ENCODE measurements at regions not wholly inside any gene's neighbourhood (a gene's known extent, or its start where the extent isn't known, plus 50 kb on each side); places are given as distances from the start of the nearest gene placed in this dataset.
"Not testable (repeated sequence)": the region's sequence is repeated elsewhere in the genome, so short reads cannot be mapped to it uniquely, and the experiment has no call there.

DNA sequence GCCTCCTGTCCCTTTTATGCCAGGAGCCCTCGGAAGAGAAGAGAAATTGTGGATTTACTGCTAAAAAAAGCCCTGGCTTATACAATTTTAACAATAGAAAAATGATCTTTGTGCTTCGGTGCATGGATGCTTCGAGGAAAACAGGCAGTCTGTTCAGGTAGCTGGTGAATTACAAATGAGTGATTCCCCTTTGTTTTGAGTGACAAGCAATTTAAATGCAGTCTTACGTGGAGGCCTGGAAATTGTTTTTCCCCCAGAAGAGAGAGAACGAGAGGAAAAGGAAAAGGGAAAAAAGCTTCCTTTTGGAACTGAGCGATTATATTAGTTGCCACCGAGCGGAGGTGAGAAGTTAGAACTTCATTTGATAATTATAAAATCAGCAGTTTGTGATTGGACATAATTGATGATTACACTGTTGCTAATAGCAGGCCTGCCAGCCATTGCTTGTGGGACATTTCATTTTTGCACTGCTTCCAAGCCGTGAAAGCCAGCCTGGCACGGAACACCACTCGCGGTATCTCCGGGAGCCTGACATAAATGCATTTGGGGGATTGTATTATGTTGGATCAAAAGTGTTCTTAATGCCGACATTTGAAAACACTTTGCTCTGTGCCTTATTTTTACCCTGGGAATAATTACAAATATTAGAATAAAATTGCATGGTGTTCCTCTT is 117.7 kb downstream of the PHETA1 start:
- DNase-seq (ENCODE audit: low spot score), result no peak
- intact Hi-C loops (cut with DNase I), result no loop called here
- ATAC-seq, result no peak

DNA sequence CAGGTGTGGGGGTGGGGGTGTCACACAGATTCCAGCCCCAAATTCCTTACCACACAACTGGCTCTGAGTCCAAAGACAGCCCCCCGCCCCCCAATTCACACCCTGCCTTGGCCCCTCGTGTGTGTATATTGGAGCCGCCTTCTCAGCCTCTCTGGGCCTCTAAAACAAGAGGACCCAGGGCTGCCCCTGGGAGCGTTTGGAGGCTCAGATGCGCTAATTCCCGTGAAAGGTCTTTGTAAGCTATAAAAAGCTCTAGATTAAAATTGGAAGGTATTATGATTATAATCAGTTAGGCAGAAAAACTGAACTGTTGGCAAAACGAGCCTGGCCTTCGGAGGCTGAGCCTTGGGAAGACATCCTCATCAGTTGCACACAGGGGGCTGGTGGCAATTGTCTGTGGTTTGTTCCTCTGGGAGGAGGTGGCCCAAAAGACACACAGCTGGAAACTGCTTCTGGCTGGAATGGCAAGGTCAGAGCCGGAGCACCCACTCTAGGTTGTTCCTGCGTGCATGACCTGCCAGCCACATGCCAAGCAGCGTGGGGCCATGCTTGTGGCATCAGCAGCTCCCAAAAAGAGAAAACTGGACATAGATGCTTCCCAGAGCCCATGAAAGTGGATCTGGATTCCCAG is 118.5 kb downstream of the PHETA1 start:
- intact Hi-C loops (cut with DNase I), result no loop called here
- no peak for ATAC-seq

DNA sequence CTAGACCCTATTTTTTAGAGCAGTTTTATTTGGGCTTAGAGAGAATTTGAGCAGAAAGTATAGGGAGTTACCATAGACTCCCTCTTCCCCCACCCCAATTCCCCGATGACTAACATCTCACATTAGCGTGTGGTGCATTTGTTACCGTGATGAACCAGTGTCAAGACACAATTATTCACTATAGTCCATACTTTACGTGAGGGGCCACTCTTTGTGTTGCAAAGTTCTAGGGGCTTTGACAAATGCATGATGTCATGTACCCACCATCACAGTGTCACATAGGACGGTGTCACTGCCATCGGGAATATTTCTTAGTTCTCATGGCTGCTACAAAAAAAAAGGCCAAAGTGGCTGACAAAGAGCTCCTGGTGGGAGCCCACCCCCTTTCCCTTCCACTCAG is 119.1 kb downstream of the PHETA1 start:
- ATAC-seq (no peak), DNase-seq (ENCODE audit: low spot score) (no peak)
- intact Hi-C loops (cut with DNase I), result no loop called here

More for the DNA sequence above, 118.5 kb downstream of the PHETA1 start:
- DNase-seq (ENCODE audit: low spot score), result no peak

DNA sequence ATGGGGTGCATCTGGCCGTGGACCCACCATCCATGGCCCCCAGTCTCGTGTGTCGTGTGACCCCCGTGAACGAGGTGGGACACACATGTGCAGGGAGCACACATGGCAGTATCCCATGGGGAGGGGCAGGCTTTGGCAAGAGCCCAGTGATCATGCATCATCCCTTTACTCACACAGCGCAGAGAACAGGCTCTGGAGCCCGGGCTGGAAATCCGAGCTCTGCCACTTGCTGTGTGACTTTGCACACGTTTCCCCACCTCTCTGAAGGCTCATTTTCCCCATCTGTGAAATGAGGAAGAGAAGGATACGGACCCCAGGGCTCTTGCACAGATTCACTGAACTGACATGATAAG is 119.9 kb downstream of the PHETA1 start:
- intact Hi-C loops (cut with DNase I), result no loop called here
- ATAC-seq, result no peak
- DNase-seq (ENCODE audit: low spot score), result no peak

DNA sequence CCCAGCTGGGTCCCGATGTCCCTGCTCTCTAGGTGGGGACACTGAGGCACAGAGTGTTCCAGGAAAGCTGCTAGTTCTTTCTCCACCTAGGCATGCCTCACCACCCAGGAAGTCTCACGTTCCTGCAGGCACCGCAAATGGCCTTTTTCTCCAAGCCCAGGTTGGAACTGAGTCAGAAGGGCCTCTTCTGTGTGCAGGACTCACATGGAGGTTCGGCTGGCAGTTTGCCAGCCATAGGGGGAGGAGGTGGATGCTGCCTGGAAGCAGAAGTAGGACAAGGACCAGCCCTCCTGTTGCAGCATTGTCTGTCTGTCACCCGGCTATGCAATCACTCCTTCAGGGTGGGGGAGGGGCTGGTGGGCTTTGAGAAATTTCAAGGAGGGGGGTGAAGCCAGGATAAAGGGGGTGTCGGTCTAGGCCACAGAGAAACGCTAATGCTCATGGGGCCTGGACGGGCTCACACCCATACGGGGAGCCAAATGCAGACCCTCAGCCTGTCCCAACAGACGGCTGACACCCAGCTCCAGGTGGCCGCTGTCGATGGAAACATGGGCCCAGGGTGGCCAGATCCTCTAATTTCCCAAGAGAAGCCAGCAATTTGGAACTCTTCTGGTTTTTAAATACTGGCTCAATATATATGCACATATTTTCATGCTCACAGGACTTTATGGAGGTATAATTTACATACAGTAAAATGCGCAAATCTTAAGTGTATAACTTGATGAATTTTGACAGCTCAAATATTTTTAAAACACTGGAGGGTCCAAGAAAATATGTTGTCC is 120.5 kb downstream of the PHETA1 start:
- no peak for ATAC-seq
- intact Hi-C loops (cut with DNase I), result no loop called here
- no peak for DNase-seq (ENCODE audit: low spot score)

DNA sequence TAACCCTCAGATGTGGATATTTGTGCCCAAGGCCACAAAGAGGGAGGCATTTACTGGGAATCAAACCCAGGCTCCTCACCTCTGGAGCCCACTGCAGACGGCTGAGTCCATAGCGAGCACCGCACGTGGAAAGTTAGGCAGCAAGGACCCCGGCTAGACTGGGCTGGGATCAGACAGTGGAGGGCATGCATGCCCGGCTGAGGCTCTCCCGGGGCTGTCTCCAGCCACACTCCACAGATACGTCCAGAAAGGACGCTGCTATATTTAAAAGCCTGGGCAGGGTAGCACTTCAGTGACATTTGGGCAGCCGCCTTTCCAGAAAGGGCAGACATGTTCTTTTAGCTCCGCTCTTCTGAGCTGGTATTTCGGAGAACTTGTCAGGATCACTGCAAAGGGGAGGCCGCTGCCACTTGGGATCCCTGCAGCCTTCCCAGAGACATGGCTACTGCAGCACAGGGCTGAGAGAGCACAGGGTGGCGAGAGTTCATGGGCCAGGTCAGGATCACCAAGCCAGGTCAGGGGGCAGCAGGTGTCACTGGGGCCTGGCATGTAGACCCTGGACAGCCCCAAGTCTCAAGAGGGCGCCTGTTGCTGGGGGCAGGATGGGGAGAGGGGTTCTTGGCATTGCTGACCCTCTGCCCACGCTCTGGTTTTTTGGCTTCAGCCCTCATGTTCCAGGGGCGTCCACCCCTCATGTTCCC is 121.7 kb downstream of the PHETA1 start:
- DNase-seq (ENCODE audit: low spot score), result no peak
- intact Hi-C loops (cut with DNase I), result no loop called here
- ATAC-seq, result no peak

DNA sequence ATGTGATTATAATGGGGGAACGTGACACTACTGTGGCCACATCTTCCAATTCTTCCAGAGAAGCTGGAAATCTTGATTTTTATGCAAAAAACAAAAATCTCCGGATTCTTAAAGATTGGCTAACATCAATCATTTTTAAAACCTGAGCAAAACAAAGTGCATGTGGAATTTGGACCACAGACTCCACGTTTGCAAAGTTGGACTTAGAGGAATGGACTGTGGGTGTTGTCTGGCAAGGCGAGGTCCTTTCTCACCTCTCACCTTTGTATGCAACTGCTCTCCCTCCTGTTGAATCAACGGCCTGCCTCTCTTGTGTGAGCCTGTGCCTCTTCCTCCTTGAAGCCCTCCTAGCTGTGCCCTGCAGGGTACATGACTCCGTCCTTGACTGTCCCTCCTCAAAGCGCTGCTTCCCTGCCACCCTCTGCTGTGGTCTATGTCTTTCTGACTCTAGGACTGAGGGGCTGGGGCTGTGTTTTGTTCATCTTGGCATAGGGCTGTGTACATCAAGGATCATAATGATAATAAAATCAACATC is 122.4 kb downstream of the PHETA1 start:
- DNase-seq (ENCODE audit: low spot score), result no peak
- no peak for ATAC-seq
- intact Hi-C loops (cut with DNase I), result no loop called here

DNA sequence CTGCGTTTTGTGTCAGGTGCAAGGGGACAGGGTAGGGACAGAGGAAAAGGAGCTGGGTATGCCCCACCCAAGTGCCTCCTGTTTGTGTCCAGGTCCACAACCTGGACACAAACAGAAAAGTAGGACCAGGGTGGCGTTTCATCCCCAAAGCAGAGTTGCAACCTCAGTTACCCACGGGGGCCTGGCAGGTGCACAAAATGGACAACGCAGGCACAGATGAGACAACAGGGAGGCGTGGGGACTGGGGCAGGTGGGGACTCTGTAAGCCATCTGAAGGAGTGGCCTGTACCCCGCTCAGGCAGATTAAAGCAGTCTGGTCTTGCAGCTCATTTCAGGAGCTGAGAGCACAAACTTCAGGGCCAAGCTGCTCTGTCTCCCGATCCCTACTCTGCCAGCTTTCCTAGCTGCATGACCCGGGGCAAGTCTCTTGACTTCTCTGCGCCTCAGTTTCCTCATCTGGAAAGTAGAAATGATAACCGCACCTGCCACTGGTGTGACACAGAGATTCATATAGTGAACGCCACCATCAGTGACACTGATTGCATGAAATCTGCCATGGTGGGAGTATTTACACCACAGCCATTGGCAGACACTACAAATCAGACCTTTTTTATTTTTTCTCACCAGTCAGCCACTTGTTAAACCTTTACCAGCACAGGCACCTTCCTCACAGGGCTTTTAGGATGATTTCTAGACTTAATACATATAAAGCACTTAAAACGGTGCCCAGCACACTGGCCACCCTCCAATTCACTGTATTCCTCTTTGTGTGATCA is 123.0 kb downstream of the PHETA1 start:
- ATAC-seq, result no peak
- intact Hi-C loops (cut with DNase I), result no loop called here
- DNase-seq (ENCODE audit: low spot score), result no peak

DNA sequence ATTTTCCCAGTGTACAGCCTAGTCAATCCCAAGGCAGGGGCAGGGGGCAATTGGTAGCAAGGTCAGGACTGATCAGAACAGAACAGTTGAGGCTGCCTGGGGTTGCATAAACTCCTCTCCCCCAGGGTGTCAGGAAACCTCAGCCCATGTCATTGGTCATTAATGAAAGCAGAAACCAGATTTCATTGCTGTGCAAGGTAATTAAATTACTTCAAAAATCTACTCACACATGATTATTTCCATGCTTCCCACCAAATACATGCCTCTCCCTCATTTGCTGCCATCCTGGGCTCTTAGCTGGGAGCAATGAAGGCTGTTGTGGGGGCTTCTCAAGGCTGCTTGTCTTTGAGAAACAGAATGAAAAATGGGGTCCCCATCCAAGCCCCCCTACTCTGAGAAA is 124.2 kb downstream of the PHETA1 start:
- ATAC-seq, result no peak

DNA sequence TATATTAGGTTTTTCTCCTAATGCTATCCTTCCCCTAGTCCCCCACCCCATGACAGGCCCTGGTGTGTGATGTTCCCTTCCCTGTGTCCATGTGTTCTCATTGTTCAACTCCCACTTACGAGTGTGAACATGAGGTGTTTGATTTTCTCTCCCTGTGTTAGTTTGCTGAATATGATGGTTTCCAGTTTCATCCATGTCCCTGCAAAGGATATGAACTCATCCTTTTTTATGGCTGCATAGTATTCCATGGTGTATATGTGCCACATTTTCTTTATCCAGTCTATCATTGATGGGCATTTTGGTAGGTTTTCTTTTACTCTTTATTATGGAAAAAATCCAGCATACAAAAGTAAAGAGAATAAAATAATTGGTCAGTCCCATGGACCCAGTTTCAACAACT is 126.1 kb downstream of the PHETA1 start:
- intact Hi-C loops (cut with DNase I); ATAC-seq; DNase-seq (ENCODE audit: low spot score): not testable (repeated sequence)

More for the DNA sequence above, 124.2 kb downstream of the PHETA1 start:
- intact Hi-C loops (cut with DNase I), result no loop called here
- DNase-seq (ENCODE audit: low spot score), result no peak

DNA sequence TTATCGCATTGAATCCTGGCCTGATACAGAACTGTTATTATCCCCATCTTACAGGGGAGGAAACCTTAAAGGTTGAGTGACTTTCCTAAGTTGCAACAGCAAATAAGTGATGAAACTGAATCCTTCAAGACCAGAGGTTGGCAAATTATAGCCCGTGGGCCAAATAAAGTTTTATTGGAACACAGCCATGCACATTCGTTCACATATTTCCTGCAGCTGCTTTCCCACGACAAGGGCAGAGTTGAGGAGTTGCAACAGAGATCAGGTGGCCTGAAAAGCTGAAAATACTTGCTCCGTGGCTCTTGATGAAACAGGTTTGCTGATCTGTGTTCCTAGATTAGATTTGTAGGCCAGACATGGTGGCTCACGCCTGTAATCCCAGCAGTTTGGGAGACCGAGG is 126.7 kb downstream of the PHETA1 start:
- DNase-seq (ENCODE audit: low spot score) (no peak), ATAC-seq (no peak)
- intact Hi-C loops (cut with DNase I), result no loop called here

DNA sequence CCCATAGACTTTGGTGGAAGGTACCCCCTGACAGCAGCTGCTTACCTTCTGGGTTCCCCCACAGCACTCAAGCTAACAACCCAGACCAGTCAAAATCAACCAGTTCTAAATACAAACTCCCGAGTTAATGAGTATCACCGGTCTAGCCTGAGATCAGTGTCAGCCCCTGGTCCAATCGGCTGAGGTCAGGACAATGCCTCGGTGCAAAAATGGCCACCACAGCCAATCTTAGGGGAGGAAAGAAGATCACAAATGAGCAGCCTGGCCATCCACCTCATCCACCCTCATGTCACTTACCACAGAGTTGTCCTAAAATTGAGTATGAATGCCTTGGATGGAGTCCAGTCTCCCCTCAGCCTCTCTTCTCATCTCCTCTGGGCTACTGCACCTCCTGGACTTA is 128.5 kb downstream of the PHETA1 start:
- ATAC-seq (no peak), DNase-seq (ENCODE audit: low spot score) (no peak)
- intact Hi-C loops (cut with DNase I), result no loop called here

DNA sequence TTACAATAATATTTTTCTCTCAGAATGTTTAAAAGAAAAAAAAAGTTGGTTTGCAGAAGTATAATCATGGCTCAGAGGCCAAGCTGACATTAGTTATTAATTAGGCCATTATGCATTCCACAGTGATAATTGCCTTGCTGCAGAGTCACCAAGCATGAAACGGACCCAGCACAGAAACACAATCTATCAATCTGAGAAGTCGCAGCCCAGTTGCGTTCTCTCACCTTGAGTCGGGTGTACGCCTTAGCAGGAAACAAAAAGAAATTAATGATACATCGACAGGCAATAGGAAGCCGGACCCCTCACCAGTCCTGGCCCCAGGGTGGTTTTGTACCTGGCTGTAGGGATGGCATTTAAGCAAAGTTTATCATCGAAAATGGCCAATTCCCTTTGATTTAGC is 129.7 kb downstream of the PHETA1 start:
- no peak for ATAC-seq
- intact Hi-C loops (cut with DNase I), result no loop called here

DNA sequence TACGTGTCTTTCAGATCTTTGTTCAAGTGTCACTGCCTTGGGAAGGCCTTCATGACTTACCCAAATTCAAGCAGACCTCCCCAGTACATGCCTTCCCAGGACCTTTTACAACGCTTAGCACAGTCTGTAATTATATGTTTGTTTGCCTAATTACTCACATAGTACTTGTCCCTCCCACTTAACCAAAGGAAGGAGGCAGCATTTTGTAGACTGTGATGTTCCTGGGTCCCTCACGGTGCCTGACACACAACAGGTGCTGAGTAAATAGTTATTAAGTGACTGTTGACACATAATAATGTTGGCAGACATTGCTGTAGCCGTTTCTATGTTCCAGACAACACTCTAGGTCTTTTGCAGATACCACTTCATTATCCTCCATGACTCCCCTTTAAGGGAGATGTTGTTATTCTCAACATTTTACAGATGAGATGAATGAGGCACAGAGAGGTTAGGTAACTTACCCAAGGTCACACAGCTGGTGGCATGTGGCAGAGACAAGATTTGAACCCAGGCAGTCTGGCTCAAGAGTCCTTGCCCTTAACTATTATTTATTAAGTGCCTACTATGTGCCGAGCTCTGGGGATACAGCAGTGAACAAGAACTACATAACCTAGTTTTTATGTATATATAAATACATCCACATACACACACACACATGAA is 130.7 kb downstream of the PHETA1 start:
- ATAC-seq (no peak), DNase-seq (ENCODE audit: low spot score) (no peak)
- intact Hi-C loops (cut with DNase I), result no loop called here

More for the DNA sequence above, 129.7 kb downstream of the PHETA1 start:
- no peak for DNase-seq (ENCODE audit: low spot score)

DNA sequence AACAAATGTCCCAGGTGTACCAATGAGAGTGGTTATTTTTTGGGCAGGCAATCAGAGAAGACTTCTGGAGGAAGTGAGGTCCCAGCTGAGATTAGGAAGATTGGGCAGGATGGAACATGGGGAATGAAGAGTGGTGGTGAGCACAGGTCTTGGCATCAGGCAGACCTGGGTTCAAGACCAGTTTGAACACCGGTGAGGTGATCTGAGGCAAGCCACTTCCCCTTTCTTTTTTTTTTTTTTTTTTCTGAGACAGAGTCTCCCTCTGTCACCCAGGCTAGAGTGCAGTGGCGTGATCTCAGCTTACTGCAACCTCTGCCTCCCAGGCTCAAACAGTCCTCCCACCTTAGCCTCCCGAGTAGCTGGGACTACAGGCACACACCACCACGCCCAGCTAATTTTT is 134.4 kb downstream of the PHETA1 start:
- ATAC-seq; intact Hi-C loops (cut with DNase I): not testable (repeated sequence)

DNA sequence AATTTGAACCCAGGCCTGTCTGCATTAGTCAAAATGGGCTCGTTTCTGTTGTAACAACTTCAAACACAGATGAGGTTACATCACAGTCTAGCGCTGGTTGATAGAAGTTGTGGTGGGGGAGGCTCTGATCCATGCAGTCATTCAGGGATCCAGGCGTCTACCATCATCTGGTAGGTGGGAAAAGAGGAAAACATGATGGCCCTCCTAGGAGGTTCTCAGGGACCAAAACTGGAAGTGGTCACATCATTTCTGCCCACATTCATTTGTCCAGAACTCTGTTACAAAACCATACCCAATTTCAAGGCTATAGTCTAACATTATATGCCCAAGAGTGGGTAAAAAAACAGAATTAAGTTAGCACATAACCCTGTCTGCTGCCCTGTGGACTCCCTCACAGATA is 135.1 kb downstream of the PHETA1 start:
- DNase-seq (ENCODE audit: low spot score) (no peak), ATAC-seq (no peak)
- intact Hi-C loops (cut with DNase I), result no loop called here

More for the DNA sequence above, 134.4 kb downstream of the PHETA1 start:
- not testable (repeated sequence) for DNase-seq (ENCODE audit: low spot score)

DNA sequence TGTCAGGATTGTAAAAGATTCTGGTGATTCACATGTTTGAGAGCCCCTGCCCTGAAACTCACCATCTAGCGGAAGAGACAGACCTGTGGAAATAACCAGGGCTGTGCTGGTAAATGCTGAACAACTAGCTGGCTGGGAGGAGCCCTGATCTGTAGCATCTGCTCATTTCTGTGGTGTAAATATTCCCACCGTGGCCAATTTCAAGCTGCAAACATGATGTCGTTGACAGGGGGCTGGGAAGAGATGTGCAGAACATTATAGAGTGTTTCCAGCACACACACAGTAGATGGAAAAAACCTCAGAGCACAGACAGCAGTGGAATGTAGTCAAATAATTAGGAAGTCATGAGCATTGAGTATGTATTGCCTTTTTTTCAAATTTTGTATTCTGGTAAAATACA is 138.2 kb downstream of the PHETA1 start:
- ATAC-seq, result no peak
- intact Hi-C loops (cut with DNase I), result no loop called here
- no peak for DNase-seq (ENCODE audit: low spot score)

Data from sciatic nerve (tissue), 2 donors.